ENCODE measurements at regions not wholly inside any gene's neighbourhood (a gene's known extent, or its start where the extent isn't known, plus 50 kb on each side); places are given as distances from the start of the nearest gene placed in this dataset.

GRCh38 chr4:166312166-166312565, 439.1 kb downstream of the TLL1 start:
- TF ChIP-seq CTCF (IDR thresholded peaks at IDR 0.05; ENCODE audit: low read depth, low read length, missing input control) (no peak), TAF1 (conservative IDR thresholded peaks at IDR 0.05) (no peak), MAX (IDR thresholded peaks at IDR 0.05) (no peak)

All from liver (tissue), 3 donors.